Upper lobe of right lung (tissue), 1 donor: ENCODE measurements at regions not wholly inside any gene's neighbourhood (a gene's known extent, or its start where the extent isn't known, plus 50 kb on each side); places are given as distances from the start of the nearest gene placed in this dataset.

ENCODE experiments used
- ATAC-seq: fragments of 200-7000 bp; cut with Tn5 transposase; one replicate; pipeline ENCODE4 v1.9.1; 2020; ENCODE audit warnings: mild to moderate bottlenecking, moderate library complexity
- DNase-seq: peaks from one replicate; pipeline ENCODE4 v3.0.0-alpha.2; 2020
- H3K27ac ChIP-seq: fragments of 200-600 bp; one replicate; pipeline ENCODE4 v1.8.0; 2022
- H3K27me3 ChIP-seq: fragments of 200-600 bp; one replicate; pipeline ENCODE4 v1.8.0; 2022; ENCODE audit warnings: mild to moderate bottlenecking
- H3K36me3 ChIP-seq: fragments of 200-600 bp; one replicate; pipeline ENCODE4 v1.8.0; 2022
- H3K4me1 ChIP-seq: fragments of 200-600 bp; one replicate; pipeline ENCODE4 v1.8.0; 2022
- H3K4me3 ChIP-seq: fragments of 200-600 bp; one replicate; pipeline ENCODE4 v1.8.0; 2022; ENCODE audit warnings: mild to moderate bottlenecking
- H3K9me3 ChIP-seq: fragments of 200-600 bp; one replicate; pipeline ENCODE4 v1.8.0; 2022
- CTCF ChIP-seq: fragments of 200-600 bp; IDR thresholded peaks from one replicate; pipeline ENCODE4 v1.8.0; 2022; ENCODE audit warnings: antibody characterized with exemption
- intact Hi-C: fragments of 100-400 bp; cut with DNase I; formaldehyde crosslinking; loops from one replicate; pipeline ENCODE4 v1.11.0; 2022
- donor health status: DM: no; HTN: yes; CAD: no; lungs with severe emphysema.

- H3K27me3 ChIP-seq = no peaks in the 10 kb centered on the region
- TF ChIP-seq CTCF = no peak
- intact Hi-C loops = no loop called here
- no peaks in the 10 kb centered on the region for H3K9me3 ChIP-seq
- H3K36me3 ChIP-seq = no peaks in the 10 kb centered on the region
- ATAC-seq = no peak
- no peaks in the 10 kb centered on the region for H3K4me1 ChIP-seq
- no peak overlapping the region for H3K4me3 ChIP-seq
- H3K27ac ChIP-seq = no peak overlapping the region
- no peak for DNase-seq
These were observed 317.9 kb downstream of the ZSWIM6 start for GRCh38 chr5:61649971-61650370.

GRCh38 chr5:61650661-61651060 lies 318.6 kb downstream of the ZSWIM6 start:
- Histone ChIP-seq H3K4me3 (no peak overlapping the region), H3K9me3 (no peaks in the 10 kb centered on the region), H3K27me3 (no peaks in the 10 kb centered on the region), H3K36me3 (no peaks in the 10 kb centered on the region), H3K4me1 (no peaks in the 10 kb centered on the region), H3K27ac (no peak overlapping the region)
- ATAC-seq (no peak), DNase-seq (no peak)
- TF ChIP-seq CTCF = no peak
- intact Hi-C loops = no loop called here

GRCh38 chr5:61651195-61651594 lies 319.1 kb downstream of the ZSWIM6 start:
- Histone ChIP-seq H3K9me3 (no peaks in the 10 kb centered on the region), H3K27me3 (no peaks in the 10 kb centered on the region), H3K36me3 (no peaks in the 10 kb centered on the region), H3K27ac (no peak overlapping the region), H3K4me3 (no peak overlapping the region), H3K4me1 (no peaks in the 10 kb centered on the region)
- DNase-seq = no peak
- ATAC-seq = no peak
- intact Hi-C loops = no loop called here
- TF ChIP-seq CTCF = no peak

- no peak for DNase-seq
- ATAC-seq = no peak
- H3K27ac ChIP-seq = no peak overlapping the region
- intact Hi-C loops = no loop called here
- no peak for TF ChIP-seq CTCF
- H3K9me3 ChIP-seq = no peaks in the 10 kb centered on the region
- H3K4me3 ChIP-seq = no peak overlapping the region
- H3K36me3 ChIP-seq = no peaks in the 10 kb centered on the region
- no peaks in the 10 kb centered on the region for H3K27me3 ChIP-seq
- H3K4me1 ChIP-seq = no peaks in the 10 kb centered on the region
These were observed 320.9 kb downstream of the ZSWIM6 start for GRCh38 chr5:61652916-61653315.

- Histone ChIP-seq H3K27ac (no peak overlapping the region), H3K4me3 (no peak overlapping the region), H3K27me3 (no peaks in the 10 kb centered on the region), H3K9me3 (no peaks in the 10 kb centered on the region), H3K36me3 (no peaks in the 10 kb centered on the region), H3K4me1 (no peaks in the 10 kb centered on the region)
- no peak for ATAC-seq
- no peak for TF ChIP-seq CTCF
- no peak for DNase-seq
- intact Hi-C loops = no loop called here
These were observed 321.9 kb downstream of the ZSWIM6 start for GRCh38 chr5:61653807-61654580.

GRCh38 chr5:61654876-61655275 lies 322.8 kb downstream of the ZSWIM6 start:
- ATAC-seq = no peak
- H3K9me3 ChIP-seq = no peaks in the 10 kb centered on the region
- DNase-seq = no peak
- no peaks in the 10 kb centered on the region for H3K27me3 ChIP-seq
- H3K4me3 ChIP-seq = no peak overlapping the region
- H3K36me3 ChIP-seq = no peaks in the 10 kb centered on the region
- no peak for TF ChIP-seq CTCF
- H3K27ac ChIP-seq = no peak overlapping the region
- intact Hi-C loops = no loop called here
- no peaks in the 10 kb centered on the region for H3K4me1 ChIP-seq
